HG03571 (cell line): ENCODE measurements at regions not wholly inside any gene's neighbourhood (a gene's known extent, or its start where the extent isn't known, plus 50 kb on each side); places are given as distances from the start of the nearest gene placed in this dataset.
"Not testable (repeated sequence)": the region's sequence is repeated elsewhere in the genome, so short reads cannot be mapped to it uniquely, and the experiment has no call there.

Source experiments
- ATAC-seq: cut with Tn5 transposase; IDR thresholded peaks from one replicate; pipeline ENCODE4 v1.9.1; 2021; ENCODE audit not compliant: unreplicated experiment

DNA sequence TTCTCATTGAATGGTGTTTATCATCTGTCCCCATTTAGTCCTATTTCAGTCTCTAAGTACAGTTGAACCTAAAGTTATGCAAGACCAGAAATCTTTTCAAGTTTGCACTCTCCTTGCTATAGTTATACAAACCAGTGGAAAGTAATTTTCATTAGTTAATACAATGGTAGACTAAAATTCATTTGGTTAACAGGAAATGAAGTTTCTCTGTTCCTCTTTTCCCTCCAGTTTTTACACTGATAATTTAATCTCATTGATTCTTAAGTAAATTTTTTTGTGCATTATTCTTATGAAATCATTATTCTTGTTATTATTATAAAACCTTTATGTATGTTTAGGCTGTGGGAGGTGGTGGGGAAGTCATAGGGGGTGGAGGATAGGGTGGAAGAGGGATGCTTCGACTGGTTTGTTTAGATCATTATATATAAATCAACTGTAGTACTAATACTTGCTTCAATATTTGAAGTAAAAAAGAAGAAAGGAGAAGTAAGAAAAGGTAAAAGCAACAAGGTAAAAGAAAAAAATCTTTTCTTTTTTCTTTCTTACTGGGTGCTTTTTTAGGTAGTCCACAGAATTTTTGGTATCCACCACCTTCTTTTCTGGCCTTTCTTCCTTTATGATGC, 104.1 kb downstream of the GPR85 start:
- ATAC-seq: peak; percentile 85

DNA sequence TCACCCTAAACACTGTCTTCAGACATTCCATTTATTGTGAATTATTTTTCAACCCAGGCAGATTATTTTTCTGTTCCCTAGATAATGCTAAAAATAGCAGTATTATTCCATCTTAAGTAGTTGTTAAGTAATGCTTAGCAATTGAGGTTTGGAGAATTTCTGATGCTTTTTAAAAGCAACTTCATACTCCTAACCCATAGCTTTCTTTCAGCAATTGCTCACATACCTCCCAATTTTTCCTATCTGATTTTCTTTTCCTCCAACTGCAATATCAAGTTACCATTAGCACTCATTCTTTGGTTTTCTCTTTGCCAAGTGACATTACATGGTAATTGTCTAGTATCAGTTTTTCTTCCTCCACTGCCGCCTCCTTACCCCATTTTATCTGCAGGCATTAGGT, 104.7 kb downstream of the GPR85 start:
- ATAC-seq: peak; percentile 21

DNA sequence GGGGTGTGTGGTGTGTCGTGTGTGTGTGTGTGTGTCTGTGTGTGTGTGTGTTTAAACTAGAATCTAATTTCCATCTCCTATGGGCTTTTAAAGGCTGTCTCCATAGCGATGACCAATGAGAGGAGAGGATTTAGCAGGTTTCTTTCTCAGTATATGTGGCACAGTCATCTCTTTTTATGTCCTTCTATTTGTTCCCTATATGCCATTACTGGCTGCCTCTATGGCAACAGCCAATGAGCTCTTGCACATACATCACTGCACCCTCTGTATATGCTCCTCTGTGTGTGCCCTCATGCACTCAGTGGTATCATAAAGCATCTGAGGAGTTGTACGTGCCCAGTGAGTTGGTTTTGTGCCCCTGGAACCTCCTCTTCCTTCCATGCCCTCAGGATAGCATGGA, 107.6 kb downstream of the GPR85 start:
- ATAC-seq: not testable (repeated sequence)

DNA sequence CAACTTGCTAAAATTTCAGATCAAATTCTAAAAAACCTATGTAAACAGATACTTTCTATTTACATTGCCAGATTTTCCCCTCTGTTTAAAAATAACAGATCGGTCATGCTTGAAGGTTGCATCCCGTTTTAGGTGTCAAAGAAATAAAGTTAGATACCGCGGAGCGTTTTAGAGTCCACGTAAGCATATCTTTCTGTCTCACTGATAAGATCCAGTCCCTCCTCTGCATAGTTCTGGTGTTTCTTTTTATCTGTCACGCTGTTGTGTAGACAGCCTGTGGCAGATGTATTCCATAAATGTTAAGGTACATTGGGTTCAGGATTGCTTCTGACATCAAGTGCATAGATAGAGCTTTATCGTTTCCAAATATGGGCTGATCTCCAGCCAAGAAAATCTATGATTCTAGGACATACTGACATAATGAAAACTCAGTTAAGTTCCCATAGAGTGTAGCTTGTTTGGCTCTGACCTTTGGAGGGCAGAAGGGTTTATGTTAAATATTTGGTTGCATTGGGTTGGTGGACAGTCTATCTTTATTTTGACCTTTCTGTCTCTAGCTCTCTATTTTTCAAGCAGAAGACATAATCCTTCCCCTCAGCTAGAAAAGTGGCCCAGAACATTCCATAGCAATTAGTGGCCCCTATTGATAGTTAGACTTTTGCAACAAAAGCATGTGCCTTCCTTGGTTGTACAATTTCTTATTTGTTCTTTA, 109.2 kb downstream of the GPR85 start:
- not testable (repeated sequence) for ATAC-seq

DNA sequence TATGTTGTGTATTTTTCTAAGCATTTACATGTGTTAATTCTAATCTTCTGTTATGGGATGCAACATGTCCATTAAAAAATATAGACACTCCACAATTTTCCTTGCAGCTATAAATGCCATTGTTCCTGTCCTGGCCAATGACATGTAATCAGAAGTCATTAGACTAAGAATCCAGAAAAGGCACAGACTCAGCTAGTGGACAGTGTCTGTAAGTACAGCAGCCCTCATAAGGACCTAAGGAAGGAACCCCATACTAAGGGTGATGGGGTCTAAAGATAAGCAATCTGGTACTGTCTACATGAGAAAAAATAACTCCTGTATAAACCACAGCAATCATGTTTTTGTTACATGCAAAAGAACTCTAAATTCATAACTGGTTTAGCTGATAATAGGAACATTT, 115.9 kb downstream of the GPR85 start:
- peak; percentile 61 for ATAC-seq

DNA sequence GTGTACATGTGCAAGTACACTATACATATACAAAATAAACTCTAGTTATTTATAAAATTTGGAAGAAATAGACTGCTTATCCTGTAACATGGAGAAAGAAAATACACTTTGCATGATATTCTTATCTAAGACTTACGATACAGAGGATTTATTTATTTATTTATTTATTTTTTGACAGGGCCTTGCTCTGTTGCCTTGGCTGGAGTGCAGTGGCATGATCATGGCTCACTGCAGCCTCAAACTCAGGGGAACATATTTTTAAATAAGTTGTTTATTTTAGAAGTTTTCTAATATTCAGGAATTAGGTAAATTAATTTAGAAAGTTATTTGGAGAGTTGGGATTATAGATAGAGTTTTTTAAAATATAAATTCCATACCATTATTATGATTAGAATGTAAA, 116.7 kb downstream of the GPR85 start:
- no peak for ATAC-seq

DNA sequence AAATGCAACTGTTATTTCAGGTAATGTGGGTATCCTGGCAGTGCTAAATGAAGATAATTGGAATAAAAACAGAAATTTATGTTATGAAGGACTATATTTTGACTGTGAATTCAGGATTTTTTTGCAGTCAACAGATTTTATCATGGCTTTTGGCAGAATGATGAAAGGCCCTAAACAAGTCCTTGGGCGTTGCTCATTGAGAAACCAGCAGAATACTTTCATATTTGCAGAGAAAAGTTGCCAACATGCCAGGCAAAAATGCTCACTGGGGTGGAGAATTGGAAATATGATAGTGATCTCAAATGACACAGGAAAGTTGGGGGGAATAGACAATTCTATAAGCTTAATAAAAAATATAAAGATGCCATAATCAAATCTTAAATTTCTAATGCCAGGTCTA, 121.1 kb downstream of the GPR85 start:
- ATAC-seq: no peak

DNA sequence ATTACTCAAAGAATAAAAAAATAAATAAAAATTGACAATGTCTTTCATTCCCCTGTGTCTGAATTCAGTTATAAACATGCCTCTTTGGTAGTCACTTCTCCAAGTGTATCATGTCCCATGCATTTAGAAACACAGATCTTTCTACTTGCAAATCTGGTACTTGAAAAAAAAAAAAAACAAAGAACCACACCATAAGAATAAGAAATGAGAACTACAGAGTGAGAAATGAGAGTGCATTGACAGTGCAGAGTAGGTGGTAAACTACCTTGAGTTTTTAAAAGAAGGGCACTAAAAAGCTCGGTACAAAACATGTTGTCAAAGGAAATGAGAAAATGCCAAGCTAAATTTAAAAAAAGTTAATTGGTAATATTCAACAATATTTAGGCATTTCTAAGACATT, 123.0 kb downstream of the GPR85 start:
- ATAC-seq: no peak

DNA sequence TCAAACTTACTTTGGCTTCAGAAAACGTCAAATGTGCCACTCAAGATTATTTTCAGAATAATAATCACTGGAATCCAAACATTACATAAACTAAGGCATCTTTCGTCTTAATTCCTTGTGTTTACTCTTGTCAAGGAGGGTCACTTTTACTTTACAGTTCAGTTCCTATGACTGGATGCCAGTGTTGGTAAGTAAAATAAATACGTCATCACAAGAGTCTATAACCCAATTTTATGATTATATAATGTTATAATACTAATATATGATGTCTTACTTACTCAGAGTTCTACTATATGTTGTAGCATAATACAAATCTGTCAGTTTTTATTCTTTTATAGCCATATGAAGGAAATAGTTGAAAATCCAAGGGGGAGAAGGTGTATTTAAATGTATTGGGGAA, 123.8 kb downstream of the GPR85 start:
- ATAC-seq: no peak

DNA sequence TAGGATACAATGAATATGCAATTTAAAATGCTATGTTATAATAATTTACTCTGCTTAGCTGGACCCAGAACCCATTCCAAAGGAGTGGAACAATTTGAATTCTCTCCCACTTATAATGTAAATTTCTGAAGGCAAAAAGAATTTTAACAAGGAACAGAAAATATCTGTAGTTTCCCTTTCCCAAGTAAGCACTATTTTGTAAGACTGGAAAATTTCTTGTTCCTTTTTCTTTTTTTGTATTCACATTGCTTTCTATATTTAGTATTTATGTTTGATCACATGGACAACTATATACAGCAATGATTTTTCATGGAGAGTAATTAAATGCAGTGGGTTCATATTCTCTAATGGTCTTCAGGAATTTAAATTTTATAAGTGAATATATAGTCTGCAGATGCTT, 127.4 kb downstream of the GPR85 start:
- no peak for ATAC-seq

DNA sequence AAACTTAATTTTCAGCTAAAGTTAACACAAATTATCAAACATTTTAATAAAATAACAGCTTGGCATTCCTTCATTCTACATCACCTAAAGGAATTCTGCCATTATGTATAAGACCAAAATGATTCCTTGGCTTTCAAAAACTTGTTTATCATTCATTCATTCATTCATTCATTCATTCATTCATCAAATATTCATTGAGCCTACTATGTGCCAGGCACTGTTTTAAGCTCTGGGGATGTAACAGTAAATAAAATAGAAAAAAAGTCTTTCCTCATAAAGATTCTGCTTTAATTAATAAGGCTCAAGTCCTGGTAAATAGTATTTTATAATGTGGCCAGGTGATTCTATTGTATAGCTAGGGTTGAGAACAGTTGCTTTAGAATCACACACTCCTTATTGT, 127.9 kb downstream of the GPR85 start:
- no peak for ATAC-seq

DNA sequence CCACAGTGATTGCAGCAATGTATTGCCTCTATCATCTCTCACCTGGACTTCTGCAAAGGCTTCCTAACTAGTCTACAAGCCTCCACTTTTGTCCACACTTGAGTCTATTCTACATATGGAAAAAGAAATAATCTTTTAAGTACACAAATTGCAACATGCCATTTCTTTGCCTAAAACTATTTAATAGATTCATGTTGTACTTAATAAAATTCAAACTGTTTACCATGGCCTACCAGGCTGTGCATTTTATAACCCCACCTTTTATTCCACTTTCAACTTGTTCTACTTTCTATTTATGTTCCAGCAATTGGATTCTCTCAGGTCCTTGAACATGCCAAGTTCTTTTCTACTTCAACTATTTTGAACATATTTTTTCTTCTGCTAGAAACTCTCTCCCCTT, 128.7 kb downstream of the GPR85 start:
- no peak for ATAC-seq

DNA sequence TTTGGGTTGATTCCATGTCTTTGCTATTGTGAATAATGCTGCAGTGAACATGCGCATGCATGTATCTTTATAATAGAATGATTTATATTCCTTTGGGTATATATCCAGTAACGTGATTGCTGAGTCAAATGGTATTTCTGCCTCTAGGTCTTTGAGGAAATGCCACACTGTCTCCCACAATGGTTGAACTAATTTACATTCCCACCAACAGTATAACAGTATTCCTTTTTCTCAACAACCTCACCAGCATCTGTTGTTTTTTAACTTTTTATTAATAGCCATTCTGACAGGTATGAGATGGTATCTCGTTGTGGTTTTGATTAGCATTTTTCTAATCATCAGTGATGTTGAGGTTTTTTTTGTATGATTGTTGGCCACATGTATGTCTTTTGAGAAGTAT, 133.6 kb downstream of the GPR85 start:
- ATAC-seq: not testable (repeated sequence)

DNA sequence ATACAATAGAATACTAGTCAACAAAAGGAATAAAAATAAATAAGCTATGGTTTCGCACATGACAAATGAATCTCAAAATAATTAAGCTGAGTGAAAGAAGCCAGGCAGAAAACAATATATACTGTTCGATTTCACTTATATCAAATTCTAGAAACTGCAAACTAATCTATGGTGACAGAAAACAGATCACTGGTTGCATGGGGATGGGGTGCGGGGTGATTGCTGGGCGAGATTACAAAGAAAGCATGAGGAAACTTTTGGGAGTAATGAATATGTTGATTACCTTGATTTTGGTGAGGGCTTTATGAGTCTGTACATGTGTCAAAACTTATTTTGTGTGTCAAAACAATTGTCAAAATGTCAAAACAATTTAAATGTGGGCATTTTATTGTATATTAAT, 135.6 kb downstream of the GPR85 start:
- ATAC-seq: no peak

DNA sequence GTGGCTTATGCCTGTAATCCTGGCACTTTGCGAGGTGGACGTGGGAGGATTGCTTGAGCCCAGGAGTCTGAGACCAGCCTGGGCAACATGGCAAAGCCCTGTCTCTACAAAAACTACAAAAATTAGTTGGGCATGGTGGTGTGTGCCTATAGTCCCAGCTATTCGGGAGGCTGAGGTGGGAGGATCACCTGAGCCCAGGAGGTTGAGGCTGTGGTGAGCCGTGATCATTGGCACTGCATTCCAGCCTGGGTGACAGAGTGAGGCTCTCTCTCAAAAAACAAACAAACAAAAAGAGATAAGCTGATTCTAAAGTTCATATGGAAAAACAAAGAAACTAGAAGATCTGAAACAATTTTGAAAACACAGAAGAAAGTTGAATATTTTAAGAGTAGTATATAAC, 136.9 kb downstream of the GPR85 start:
- not testable (repeated sequence) for ATAC-seq

DNA sequence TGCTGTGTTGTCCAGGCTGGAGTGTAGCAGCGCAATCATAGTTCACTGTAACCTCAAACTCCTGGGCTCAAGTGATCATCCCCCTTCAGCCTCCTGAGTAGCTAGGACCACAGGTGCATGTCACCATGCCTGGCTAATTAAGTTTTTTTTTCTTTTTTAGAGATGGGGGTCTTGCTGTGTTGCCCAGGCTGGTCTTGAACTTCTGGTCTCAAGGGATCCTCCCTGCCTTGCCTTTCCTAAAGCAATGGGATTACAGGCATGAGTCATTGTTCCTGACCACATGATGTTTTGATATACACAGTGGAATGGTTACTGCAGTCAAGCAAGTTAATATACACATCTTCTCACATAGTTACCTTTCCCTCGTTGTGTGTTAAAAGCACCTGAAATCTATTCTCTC, 140.3 kb downstream of the GPR85 start:
- ATAC-seq: no peak

DNA sequence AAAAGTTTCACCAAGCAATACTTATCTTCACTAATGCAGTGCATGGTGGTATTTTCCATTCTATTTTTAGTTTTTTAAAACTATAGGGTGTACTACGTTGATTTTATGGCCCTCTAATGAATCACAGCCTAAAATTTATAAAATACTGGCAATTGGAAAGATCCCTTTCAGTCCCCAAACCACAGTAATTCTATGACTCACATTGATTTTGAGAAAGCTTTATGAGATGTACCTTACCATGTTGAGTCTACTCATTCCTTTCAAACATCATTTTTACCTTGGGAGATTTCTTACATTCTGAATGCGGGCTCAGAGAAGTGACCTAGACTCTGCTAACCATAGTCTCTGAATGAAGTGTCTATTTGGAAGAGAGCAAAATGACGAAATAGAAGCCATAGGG, 141.6 kb downstream of the GPR85 start:
- no peak for ATAC-seq

DNA sequence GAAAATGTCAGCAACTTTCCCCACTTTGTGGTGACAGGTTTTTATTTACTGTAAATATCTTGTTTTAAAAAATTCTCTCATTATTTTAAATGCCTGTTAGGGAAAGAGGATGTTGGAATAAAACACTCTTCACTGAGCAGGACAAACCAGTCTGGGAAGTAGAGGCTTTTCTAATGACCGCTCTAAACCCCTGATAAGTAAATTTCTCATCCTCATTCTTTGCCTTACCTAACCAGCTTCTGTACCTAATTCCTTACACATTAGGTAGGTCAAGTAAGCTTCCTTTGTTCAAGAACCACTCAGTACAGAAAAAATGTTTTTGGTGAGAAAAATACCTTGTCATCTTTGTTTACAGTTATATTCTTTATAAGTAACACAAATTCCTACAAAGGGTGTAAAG, 143.6 kb downstream of the GPR85 start:
- ATAC-seq: no peak

DNA sequence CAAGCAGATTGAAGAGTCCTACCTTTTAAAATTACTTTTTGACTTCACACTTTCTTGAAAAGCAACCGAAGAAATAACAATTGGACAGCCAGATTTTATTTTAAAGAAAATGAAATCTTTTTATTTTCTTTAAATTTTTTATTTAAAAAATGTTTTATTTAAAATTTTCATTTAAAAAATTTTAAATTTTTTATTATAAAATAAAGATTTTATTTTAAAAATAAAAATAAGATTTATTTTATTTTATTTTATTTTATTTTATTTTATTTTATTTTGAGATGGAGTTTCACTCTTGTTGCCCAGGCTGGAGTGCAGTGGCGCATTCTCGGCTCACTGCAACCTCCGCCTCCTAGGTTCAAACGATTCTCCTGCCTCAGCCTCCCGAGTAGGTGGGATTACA, 144.5 kb downstream of the GPR85 start:
- ATAC-seq: not testable (repeated sequence)

DNA sequence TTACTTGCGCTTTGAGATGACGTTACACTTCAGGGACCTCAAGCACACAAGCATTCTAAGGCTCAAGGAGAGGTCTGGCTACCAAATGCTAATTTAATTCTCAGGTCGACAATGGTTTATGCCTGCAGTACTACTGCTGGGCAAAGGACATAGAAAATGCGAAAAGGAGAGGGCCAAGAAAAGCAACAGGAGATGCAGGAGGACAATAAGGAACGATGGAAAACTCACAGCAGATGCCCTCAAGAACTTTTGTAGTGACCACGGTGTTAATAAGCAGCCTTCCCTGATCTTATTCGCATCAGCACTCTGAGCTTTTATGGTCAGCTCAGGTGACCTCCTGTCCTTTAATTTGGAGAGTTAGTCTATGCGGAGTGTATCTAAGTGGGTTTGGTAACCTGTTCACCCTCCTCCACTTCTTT, 146.3 kb downstream of the GPR85 start:
- peak; percentile 33 for ATAC-seq

DNA sequence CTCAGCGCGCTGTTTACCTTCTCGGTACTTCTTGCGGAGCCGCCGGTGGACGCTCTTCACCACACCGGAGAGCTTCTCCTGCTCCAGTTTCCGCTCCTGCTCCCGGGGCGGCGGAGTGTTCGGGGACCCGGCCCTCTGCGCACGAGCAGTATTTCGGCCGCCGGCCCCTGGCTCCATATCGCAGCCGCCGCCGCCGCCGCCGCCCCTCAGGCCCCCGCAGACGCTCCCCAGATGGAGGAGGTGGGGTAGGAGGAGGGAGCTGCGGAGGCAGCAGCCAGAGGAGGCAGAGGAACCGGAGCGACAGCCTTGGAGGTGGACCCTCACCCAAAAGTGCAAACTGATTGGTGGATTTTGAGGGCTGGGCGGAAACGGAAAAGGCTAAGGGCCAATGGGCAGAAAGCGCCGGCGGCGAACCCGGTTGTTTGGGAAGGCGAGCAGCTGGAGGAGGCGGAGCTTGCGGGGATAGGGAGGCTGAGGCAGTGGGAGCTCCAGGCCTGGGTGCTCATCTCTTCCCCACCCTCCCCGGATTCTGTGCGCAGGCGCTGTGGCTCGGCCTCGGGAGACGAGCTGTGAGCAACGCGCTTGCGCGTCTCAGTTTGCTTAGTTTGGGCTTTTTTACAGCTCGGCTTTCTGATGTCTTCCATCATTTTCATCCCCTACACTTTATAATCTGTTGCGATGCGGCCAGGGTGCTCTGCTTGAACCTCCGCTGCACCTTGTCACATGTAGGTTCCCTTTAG, 146.9 kb downstream of the GPR85 start:
- peak; percentile 97 for ATAC-seq

DNA sequence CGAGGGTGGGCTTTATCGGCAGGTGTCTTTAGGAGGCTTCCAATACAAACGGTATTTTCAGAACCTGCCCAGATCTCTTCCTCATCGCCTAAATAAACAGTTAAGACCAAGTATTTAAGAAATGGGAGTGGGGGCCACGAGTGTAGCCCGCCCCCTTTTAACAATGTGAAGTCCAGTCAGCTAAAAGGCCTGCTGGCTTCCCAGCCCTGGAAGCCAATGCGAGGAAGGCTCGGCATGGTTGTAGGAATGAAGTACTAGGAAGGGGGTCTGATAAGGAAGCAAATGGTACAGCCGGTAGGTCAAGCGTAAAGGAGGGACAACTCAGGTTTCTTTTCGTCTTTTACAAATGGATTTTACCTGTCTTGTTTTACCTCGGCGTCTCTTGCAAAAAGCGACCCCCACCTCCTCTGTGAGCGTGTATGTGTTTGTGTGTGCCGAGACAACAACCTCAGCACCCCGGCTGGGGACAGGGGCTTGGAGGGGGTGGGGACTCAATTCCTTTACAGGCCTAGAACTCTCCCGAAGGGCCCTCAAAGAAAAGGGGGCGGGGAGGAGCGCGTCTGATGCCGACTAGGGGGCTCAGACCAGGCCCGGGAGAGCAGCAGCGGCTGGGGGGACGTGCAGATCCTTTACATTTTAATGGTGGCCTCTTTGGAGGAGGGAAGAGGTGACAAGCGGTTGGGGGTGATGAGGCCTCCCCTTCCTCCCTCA, 147.6 kb downstream of the GPR85 start:
- peak; percentile 7 for ATAC-seq
